Suprapubic skin (tissue), 4 donors: ENCODE measurements at regions not wholly inside any gene's neighbourhood (a gene's known extent, or its start where the extent isn't known, plus 50 kb on each side); places are given as distances from the start of the nearest gene placed in this dataset.

ENCODE experiments used
- DNase-seq, 2 donors: peaks; one replicate each; pipeline ENCODE4 v3.0.0-alpha.2; 2019; ENCODE audit warnings: low spot score in 2 of 2
- H3K27ac ChIP-seq: fragments of 200-600 bp; sonication (generic); one replicate; pipeline ENCODE4 v1.5.1; 2019
- H3K27me3 ChIP-seq: fragments of 200-600 bp; sonication (generic); one replicate; pipeline ENCODE4 v1.5.1; 2019
- H3K36me3 ChIP-seq: fragments of 200-600 bp; sonication (generic); one replicate; pipeline ENCODE4 v1.5.1; 2019
- H3K4me1 ChIP-seq: fragments of 200-600 bp; sonication (generic); one replicate; pipeline ENCODE4 v1.5.1; 2019
- H3K4me3 ChIP-seq: fragments of 200-600 bp; sonication (generic); one replicate; pipeline ENCODE4 v1.5.1; 2019; ENCODE audit warnings: mild to moderate bottlenecking
- H3K9me3 ChIP-seq: fragments of 200-600 bp; sonication (generic); one replicate; pipeline ENCODE4 v1.5.1; 2019
- CTCF ChIP-seq, 2 donors: fragments of 200-600 bp in 1 of 2; fragments of 450-650 bp in 1 of 2; sonication (generic) in 1 of 2; IDR thresholded peaks; one replicate each; pipeline ENCODE4 v1.5.1; 2016 to 2019; ENCODE audit warnings: antibody characterized with exemption in 2 of 2, mild to moderate bottlenecking in 1 of 2, moderate library complexity in 1 of 2
- EP300 ChIP-seq: sonication (generic); formaldehyde crosslinking; IDR thresholded peaks from one replicate; pipeline ENCODE4 v1.6.1; 2017; ENCODE audit warnings: antibody characterized with exemption
- POLR2A ChIP-seq, 2 donors: fragments of 450-650 bp; IDR thresholded peaks; one replicate each; pipeline ENCODE4 v1.6.1; 2017; ENCODE audit warnings: antibody characterized with exemption in 2 of 2, mild to moderate bottlenecking in 2 of 2, moderate library complexity in 2 of 2
- POLR2AphosphoS5 ChIP-seq, 3 donors: sonication (generic); formaldehyde crosslinking; IDR thresholded peaks; one replicate each; pipeline ENCODE4 v1.6.1; 2017; ENCODE audit warnings: antibody characterized with exemption in 3 of 3
- WGBS: methylation state at CpG from one replicate; pipeline ENCODE4 v1.1.5; 2018; 5-methylcytosine and 5-hydroxymethylcytosine counted together

GRCh38 chr5:79857714-79858409, 133.2 kb downstream of the MTX3 start:
- no peaks in the 10 kb centered on the region for H3K36me3 ChIP-seq
- 42% methylated on average over 9 of the region's 9 CpGs for WGBS
- H3K4me1 ChIP-seq = no peaks in the 10 kb centered on the region
- TF ChIP-seq CTCF (IDR thresholded peaks at IDR 0.05) = peak; percentile 82 to 90
- no peak for TF ChIP-seq POLR2A (IDR thresholded peaks at IDR 0.05)
- peak in 1 of 2 donors; percentile 86 for DNase-seq
- no peaks in the 10 kb centered on the region for H3K9me3 ChIP-seq
- H3K27me3 ChIP-seq = peaks cover 4% of the 10 kb centered on the region
- H3K27ac ChIP-seq = no peak overlapping the region
- no peak overlapping the region for H3K4me3 ChIP-seq

- no peak for TF ChIP-seq POLR2A (IDR thresholded peaks at IDR 0.05)
- no peak for TF ChIP-seq CTCF (IDR thresholded peaks at IDR 0.05)
- no peak for TF ChIP-seq POLR2AphosphoS5 (IDR thresholded peaks at IDR 0.05)
- TF ChIP-seq EP300 = no peak
Observed at GRCh38 chr5:79856456-79857055, 134.5 kb downstream of the MTX3 start.

GRCh38 chr5:79853676-79854418, 137.2 kb downstream of the MTX3 start:
- H3K27ac ChIP-seq = no peak overlapping the region
- H3K27me3 ChIP-seq = peaks cover 4% of the 10 kb centered on the region
- H3K9me3 ChIP-seq = no peaks in the 10 kb centered on the region
- no peak overlapping the region for H3K4me3 ChIP-seq
- peaks cover 7% of the 10 kb centered on the region for H3K4me1 ChIP-seq
- TF ChIP-seq CTCF (IDR thresholded peaks at IDR 0.05) = no peak
- DNase-seq = peak in 1 of 2 donors; percentile 41
- H3K36me3 ChIP-seq = no peaks in the 10 kb centered on the region
- 87% methylated on average over 8 of the region's 8 CpGs for WGBS

More at GRCh38 chr5:79856456-79857055, 134.5 kb downstream of the MTX3 start:
- Histone ChIP-seq H3K27me3 (peaks cover 4% of the 10 kb centered on the region), H3K4me3 (no peak overlapping the region), H3K4me1 (no peaks in the 10 kb centered on the region), H3K27ac (no peak overlapping the region), H3K36me3 (no peaks in the 10 kb centered on the region), H3K9me3 (no peaks in the 10 kb centered on the region)
- WGBS = 91% methylated on average over 9 of the region's 9 CpGs
- DNase-seq = no peak

- H3K27me3 ChIP-seq = peaks cover 4% of the 10 kb centered on the region
- no peaks in the 10 kb centered on the region for H3K9me3 ChIP-seq
- no peak overlapping the region for H3K27ac ChIP-seq
- no peak overlapping the region for H3K4me3 ChIP-seq
- H3K36me3 ChIP-seq = no peaks in the 10 kb centered on the region
- peak in 1 of 2 donors; percentile 66 for DNase-seq
- TF ChIP-seq POLR2A (IDR thresholded peaks at IDR 0.05) (no peak), EP300 (no peak), CTCF (IDR thresholded peaks at IDR 0.05) (no peak), POLR2AphosphoS5 (IDR thresholded peaks at IDR 0.05) (no peak)
- WGBS = 98% methylated on average over 3 of the region's 3 CpGs
- H3K4me1 ChIP-seq = peaks cover 7% of the 10 kb centered on the region
Observed at GRCh38 chr5:79853028-79853427, 138.0 kb downstream of the MTX3 start.

GRCh38 chr5:79851391-79851863, 139.6 kb downstream of the MTX3 start:
- Histone ChIP-seq H3K4me3 (no peak overlapping the region), H3K36me3 (no peaks in the 10 kb centered on the region), H3K9me3 (no peaks in the 10 kb centered on the region), H3K4me1 (peaks cover 7% of the 10 kb centered on the region), H3K27me3 (peaks cover under 1% of the 10 kb centered on the region), H3K27ac (no peak overlapping the region)
- WGBS = 79% methylated on average over 7 of the region's 7 CpGs
- TF ChIP-seq CTCF (IDR thresholded peaks at IDR 0.05) = no peak
- no peak for TF ChIP-seq POLR2AphosphoS5 (IDR thresholded peaks at IDR 0.05)
- no peak for TF ChIP-seq EP300
- no peak for TF ChIP-seq POLR2A (IDR thresholded peaks at IDR 0.05)
- DNase-seq = no peak
